Activated naive CD4-positive, alpha-beta T cell treated with anti-CD3 and anti-CD28 coated beads for 36 hours (primary cell): ENCODE measurements at regions not wholly inside any gene's neighbourhood (a gene's known extent, or its start where the extent isn't known, plus 50 kb on each side); places are given as distances from the start of the nearest gene placed in this dataset.

Experiments
- CTCF ChIA-PET: fragments of 350-600 bp; sonication (Branson Sonifier 250); formaldehyde crosslinking; loops from one replicate; lab custom pipeline; 2021; ENCODE audit warnings: antibody characterized with exemption; lab: Charles Lee
- DNase-seq: peaks from one replicate; pipeline ENCODE4 v3.0.0-alpha.2; 2020
- H3K27ac Mint-ChIP-seq: one replicate; pipeline ENCODE4 v1.8.0; 2021; ENCODE audit warnings: mild to moderate bottlenecking, mixed read lengths
- H3K27me3 Mint-ChIP-seq: one replicate; pipeline ENCODE4 v1.8.0; 2021; ENCODE audit warnings: low read depth, mixed read lengths
- H3K36me3 Mint-ChIP-seq: one replicate; pipeline ENCODE4 v1.8.0; 2021; ENCODE audit warnings: low read depth, mixed read lengths
- H3K4me1 Mint-ChIP-seq: one replicate; pipeline ENCODE4 v1.8.0; 2021; ENCODE audit warnings: low read depth, mixed read lengths
- H3K4me3 Mint-ChIP-seq: one replicate; pipeline ENCODE4 v1.8.0; 2021; ENCODE audit warnings: mild to moderate bottlenecking, moderate library complexity, mixed read lengths
- H3K9me3 Mint-ChIP-seq: one replicate; pipeline ENCODE4 v1.8.0; 2021; ENCODE audit warnings: mixed read lengths
- intact Hi-C: fragments of 100-400 bp; cut with micrococcal nuclease; formaldehyde crosslinking; loops from one replicate; pipeline ENCODE4 v1.15.1; 2023

- no peak for DNase-seq
- intact Hi-C loops: no loop called here
- Mint-ChIP-seq H3K36me3 (no peaks in the 10 kb centered on the region), H3K9me3 (no peaks in the 10 kb centered on the region), H3K27me3 (no peaks in the 10 kb centered on the region), H3K4me3 (no peak overlapping the region), H3K4me1 (no peaks in the 10 kb centered on the region), H3K27ac (no peak overlapping the region)
- CTCF ChIA-PET: no interaction called here
Measured at GRCh38 chrX:42497356-42497755, 280.6 kb downstream of the PPP1R2C start.

GRCh38 chrX:42496239-42496638 is 281.7 kb downstream of the PPP1R2C start:
- intact Hi-C loops: no loop called here
- DNase-seq: no peak
- no peak overlapping the region for H3K4me3 Mint-ChIP-seq
- no peak overlapping the region for H3K27ac Mint-ChIP-seq
- H3K9me3 Mint-ChIP-seq: no peaks in the 10 kb centered on the region
- CTCF ChIA-PET: no interaction called here
- H3K36me3 Mint-ChIP-seq: no peaks in the 10 kb centered on the region
- no peaks in the 10 kb centered on the region for H3K4me1 Mint-ChIP-seq
- H3K27me3 Mint-ChIP-seq: no peaks in the 10 kb centered on the region

- Mint-ChIP-seq H3K27me3 (no peaks in the 10 kb centered on the region), H3K4me3 (no peak overlapping the region), H3K9me3 (no peaks in the 10 kb centered on the region), H3K4me1 (no peaks in the 10 kb centered on the region), H3K27ac (no peak overlapping the region), H3K36me3 (no peaks in the 10 kb centered on the region)
- DNase-seq: no peak
- intact Hi-C loops: no loop called here
- CTCF ChIA-PET: no interaction called here
Measured at GRCh38 chrX:42495139-42495538, 282.8 kb downstream of the PPP1R2C start.

GRCh38 chrX:42491137-42491907 is 286.6 kb downstream of the PPP1R2C start:
- no peak for DNase-seq
- CTCF ChIA-PET: no interaction called here
- intact Hi-C loops: no loop called here
- no peak overlapping the region for H3K27ac Mint-ChIP-seq
- no peaks in the 10 kb centered on the region for H3K4me1 Mint-ChIP-seq
- H3K9me3 Mint-ChIP-seq: no peaks in the 10 kb centered on the region
- no peaks in the 10 kb centered on the region for H3K36me3 Mint-ChIP-seq
- H3K27me3 Mint-ChIP-seq: no peaks in the 10 kb centered on the region
- no peak overlapping the region for H3K4me3 Mint-ChIP-seq

- Mint-ChIP-seq H3K4me1 (no peaks in the 10 kb centered on the region), H3K9me3 (no peaks in the 10 kb centered on the region), H3K27me3 (no peaks in the 10 kb centered on the region), H3K36me3 (no peaks in the 10 kb centered on the region), H3K27ac (no peak overlapping the region), H3K4me3 (no peak overlapping the region)
- CTCF ChIA-PET: no interaction called here
- no peak for DNase-seq
- intact Hi-C loops: no loop called here
Measured at GRCh38 chrX:42490111-42490510, 287.9 kb downstream of the PPP1R2C start.

GRCh38 chrX:42485601-42486000 is 292.4 kb downstream of the PPP1R2C start:
- intact Hi-C loops: no loop called here
- CTCF ChIA-PET: no interaction called here
- no peak overlapping the region for H3K4me3 Mint-ChIP-seq
- no peaks in the 10 kb centered on the region for H3K36me3 Mint-ChIP-seq
- DNase-seq: no peak
- no peaks in the 10 kb centered on the region for H3K27me3 Mint-ChIP-seq
- H3K4me1 Mint-ChIP-seq: no peaks in the 10 kb centered on the region
- no peak overlapping the region for H3K27ac Mint-ChIP-seq
- no peaks in the 10 kb centered on the region for H3K9me3 Mint-ChIP-seq

- Mint-ChIP-seq H3K4me1 (no peaks in the 10 kb centered on the region), H3K36me3 (no peaks in the 10 kb centered on the region), H3K27me3 (no peaks in the 10 kb centered on the region), H3K9me3 (no peaks in the 10 kb centered on the region), H3K27ac (no peak overlapping the region), H3K4me3 (no peak overlapping the region)
- CTCF ChIA-PET: no interaction called here
- DNase-seq: no peak
- intact Hi-C loops: no loop called here
Measured at GRCh38 chrX:42484233-42484632, 293.7 kb downstream of the PPP1R2C start.

- intact Hi-C loops: no loop called here
- no peak overlapping the region for H3K27ac Mint-ChIP-seq
- no peak overlapping the region for H3K4me3 Mint-ChIP-seq
- no peaks in the 10 kb centered on the region for H3K27me3 Mint-ChIP-seq
- H3K36me3 Mint-ChIP-seq: no peaks in the 10 kb centered on the region
- no peaks in the 10 kb centered on the region for H3K9me3 Mint-ChIP-seq
- DNase-seq: no peak
- CTCF ChIA-PET: no interaction called here
- no peaks in the 10 kb centered on the region for H3K4me1 Mint-ChIP-seq
Measured at GRCh38 chrX:42477396-42477795, 300.6 kb downstream of the PPP1R2C start.

GRCh38 chrX:42472727-42473126 is 305.2 kb downstream of the PPP1R2C start:
- H3K27ac Mint-ChIP-seq: no peak overlapping the region
- no peaks in the 10 kb centered on the region for H3K9me3 Mint-ChIP-seq
- CTCF ChIA-PET: interaction anchor here (0.6 kb wide), 1 partner anchor 177 kb away, joined by 3 read pairs; no protein-coding TSS in a partner anchor
- no peak for DNase-seq
- H3K27me3 Mint-ChIP-seq: no peaks in the 10 kb centered on the region
- H3K36me3 Mint-ChIP-seq: no peaks in the 10 kb centered on the region
- intact Hi-C loops: no loop called here
- no peaks in the 10 kb centered on the region for H3K4me1 Mint-ChIP-seq
- H3K4me3 Mint-ChIP-seq: no peak overlapping the region

- Mint-ChIP-seq H3K27me3 (no peaks in the 10 kb centered on the region), H3K36me3 (no peaks in the 10 kb centered on the region), H3K9me3 (no peaks in the 10 kb centered on the region), H3K27ac (no peak overlapping the region), H3K4me1 (no peaks in the 10 kb centered on the region), H3K4me3 (no peak overlapping the region)
- intact Hi-C loops: no loop called here
- CTCF ChIA-PET: interaction anchor here (0.7 kb wide), 1 partner anchor 912 kb away, joined by 3 read pairs; no protein-coding TSS in a partner anchor
- no peak for DNase-seq
Measured at GRCh38 chrX:42466332-42467046, 311.5 kb downstream of the PPP1R2C start.

GRCh38 chrX:42465821-42466220 is 312.1 kb downstream of the PPP1R2C start:
- Mint-ChIP-seq H3K36me3 (no peaks in the 10 kb centered on the region), H3K27me3 (no peaks in the 10 kb centered on the region), H3K4me3 (no peak overlapping the region), H3K9me3 (no peaks in the 10 kb centered on the region), H3K4me1 (no peaks in the 10 kb centered on the region), H3K27ac (no peak overlapping the region)
- CTCF ChIA-PET: no interaction called here
- intact Hi-C loops: no loop called here
- DNase-seq: no peak

- no peaks in the 10 kb centered on the region for H3K36me3 Mint-ChIP-seq
- H3K27ac Mint-ChIP-seq: no peak overlapping the region
- no peaks in the 10 kb centered on the region for H3K27me3 Mint-ChIP-seq
- intact Hi-C loops: no loop called here
- DNase-seq: no peak
- CTCF ChIA-PET: no interaction called here
- H3K4me1 Mint-ChIP-seq: no peaks in the 10 kb centered on the region
- H3K4me3 Mint-ChIP-seq: no peak overlapping the region
- no peaks in the 10 kb centered on the region for H3K9me3 Mint-ChIP-seq
Measured at GRCh38 chrX:42463706-42464490, 314.1 kb downstream of the PPP1R2C start.
